ENCODE measurements at regions not wholly inside any gene's neighbourhood (a gene's known extent, or its start where the extent isn't known, plus 50 kb on each side); places are given as distances from the start of the nearest gene placed in this dataset.

DNA sequence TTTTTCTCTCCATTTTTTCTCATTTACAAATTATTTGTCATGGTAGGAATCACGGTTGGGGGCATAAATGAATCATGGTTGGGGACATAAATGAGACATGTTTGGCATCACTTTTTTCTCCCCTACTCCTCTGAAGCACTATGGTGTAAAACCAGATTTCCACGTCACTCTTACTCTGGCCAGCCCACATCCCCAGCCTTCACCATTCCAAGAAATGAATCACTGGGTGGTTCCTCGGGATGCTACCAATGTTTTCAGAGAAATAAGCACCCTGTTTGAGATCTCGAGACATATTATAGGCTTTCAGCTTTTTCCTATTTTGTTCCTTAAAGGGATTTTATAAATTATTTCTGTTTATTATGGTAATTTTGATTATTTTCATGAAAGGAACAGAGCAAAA is 155.0 kb upstream of the SLC8A1 start:
- no peak for DNase-seq (ENCODE audit: low read depth)
- TF ChIP-seq, protein P1, sequence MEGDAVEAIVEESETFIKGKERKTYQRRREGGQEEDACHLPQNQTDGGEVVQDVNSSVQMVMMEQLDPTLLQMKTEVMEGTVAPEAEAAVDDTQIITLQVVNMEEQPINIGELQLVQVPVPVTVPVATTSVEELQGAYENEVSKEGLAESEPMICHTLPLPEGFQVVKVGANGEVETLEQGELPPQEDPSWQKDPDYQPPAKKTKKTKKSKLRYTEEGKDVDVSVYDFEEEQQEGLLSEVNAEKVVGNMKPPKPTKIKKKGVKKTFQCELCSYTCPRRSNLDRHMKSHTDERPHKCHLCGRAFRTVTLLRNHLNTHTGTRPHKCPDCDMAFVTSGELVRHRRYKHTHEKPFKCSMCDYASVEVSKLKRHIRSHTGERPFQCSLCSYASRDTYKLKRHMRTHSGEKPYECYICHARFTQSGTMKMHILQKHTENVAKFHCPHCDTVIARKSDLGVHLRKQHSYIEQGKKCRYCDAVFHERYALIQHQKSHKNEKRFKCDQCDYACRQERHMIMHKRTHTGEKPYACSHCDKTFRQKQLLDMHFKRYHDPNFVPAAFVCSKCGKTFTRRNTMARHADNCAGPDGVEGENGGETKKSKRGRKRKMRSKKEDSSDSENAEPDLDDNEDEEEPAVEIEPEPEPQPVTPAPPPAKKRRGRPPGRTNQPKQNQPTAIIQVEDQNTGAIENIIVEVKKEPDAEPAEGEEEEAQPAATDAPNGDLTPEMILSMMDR (conservative IDR thresholded peaks at IDR 0.05; ENCODE audit: low read depth, low read length), result no peak
- no peak overlapping the region for H3K4me3 ChIP-seq (ENCODE audit: low read depth, low read length)

GRCh38 chr2:40611196-40611595 is 159.3 kb upstream of the SLC8A1 start:
- DNase-seq (ENCODE audit: low read depth), result no peak
- H3K4me3 ChIP-seq (ENCODE audit: low read depth, low read length), result no peak overlapping the region
- TF ChIP-seq, protein P1 (conservative IDR thresholded peaks at IDR 0.05; ENCODE audit: low read depth, low read length), result no peak

- no peak overlapping the region for H3K4me3 ChIP-seq (ENCODE audit: low read depth, low read length)
- TF ChIP-seq, protein P1 (conservative IDR thresholded peaks at IDR 0.05; ENCODE audit: low read depth, low read length), result no peak
- DNase-seq (ENCODE audit: low read depth), result peak; percentile 79
Observed at GRCh38 chr2:40625849-40626248, 174.0 kb upstream of the SLC8A1 start.

DNA sequence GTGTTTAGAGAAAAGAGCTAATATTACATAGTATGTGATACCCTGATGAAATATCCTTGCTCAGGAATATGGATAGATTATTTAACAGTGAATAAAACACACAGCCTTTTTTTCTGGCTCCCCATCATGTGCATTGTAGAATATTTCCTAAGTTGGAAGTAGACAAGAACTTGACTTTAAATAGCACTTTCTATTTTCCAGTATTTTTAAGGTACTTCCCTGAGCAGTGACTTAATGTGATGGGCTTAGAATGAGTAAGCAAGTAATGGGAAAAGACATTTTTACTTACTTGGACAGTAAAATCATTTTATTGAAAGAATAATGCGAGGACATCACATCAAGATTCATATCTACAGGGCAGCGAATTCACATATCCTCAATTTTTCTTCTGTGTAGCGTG is 176.7 kb upstream of the SLC8A1 start:
- TF ChIP-seq, protein P1 (conservative IDR thresholded peaks at IDR 0.05; ENCODE audit: low read depth, low read length), result no peak
- no peak for DNase-seq (ENCODE audit: low read depth)
- H3K4me3 ChIP-seq (ENCODE audit: low read depth, low read length), result no peak overlapping the region

DNA sequence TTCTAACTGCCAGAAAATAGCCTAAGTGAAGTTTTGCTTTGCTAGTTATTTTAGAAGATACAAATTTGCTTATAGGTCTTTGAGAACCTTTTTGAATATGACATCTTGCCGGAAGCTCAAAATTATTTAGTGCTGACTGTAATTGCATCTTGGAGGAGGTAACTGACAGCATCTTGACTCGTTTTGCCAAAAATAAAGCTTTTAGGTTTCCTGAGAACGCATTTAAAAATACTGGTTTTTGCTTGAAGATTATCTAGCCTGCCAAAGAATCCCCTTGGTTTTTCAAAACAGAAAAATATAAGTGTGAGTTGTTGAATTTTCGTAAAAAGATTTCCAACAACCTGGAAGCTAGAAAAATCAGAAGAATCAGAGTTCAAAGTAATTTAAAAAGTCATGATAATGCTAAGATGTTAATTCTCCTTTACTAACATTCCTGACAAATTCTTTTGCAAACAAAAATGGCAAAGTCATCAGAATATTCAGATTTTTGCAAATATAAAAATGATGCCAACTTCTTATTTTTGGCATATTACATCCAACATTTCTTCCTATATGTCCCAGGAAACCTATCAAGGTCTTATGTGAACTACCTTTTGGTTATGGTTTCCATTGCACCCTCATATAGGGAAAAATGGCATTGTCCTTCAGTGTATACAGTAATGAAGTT is 178.0 kb upstream of the SLC8A1 start:
- TF ChIP-seq, protein P1 (conservative IDR thresholded peaks at IDR 0.05; ENCODE audit: low read depth, low read length), result no peak
- no peak for DNase-seq (ENCODE audit: low read depth)
- no peak overlapping the region for H3K4me3 ChIP-seq (ENCODE audit: low read depth, low read length)

GRCh38 chr2:40639320-40639719 is 187.4 kb upstream of the SLC8A1 start:
- no peak for DNase-seq (ENCODE audit: low read depth)
- no peak overlapping the region for H3K4me3 ChIP-seq (ENCODE audit: low read depth, low read length)
- TF ChIP-seq, protein P1 (conservative IDR thresholded peaks at IDR 0.05; ENCODE audit: low read depth, low read length), result no peak

DNA sequence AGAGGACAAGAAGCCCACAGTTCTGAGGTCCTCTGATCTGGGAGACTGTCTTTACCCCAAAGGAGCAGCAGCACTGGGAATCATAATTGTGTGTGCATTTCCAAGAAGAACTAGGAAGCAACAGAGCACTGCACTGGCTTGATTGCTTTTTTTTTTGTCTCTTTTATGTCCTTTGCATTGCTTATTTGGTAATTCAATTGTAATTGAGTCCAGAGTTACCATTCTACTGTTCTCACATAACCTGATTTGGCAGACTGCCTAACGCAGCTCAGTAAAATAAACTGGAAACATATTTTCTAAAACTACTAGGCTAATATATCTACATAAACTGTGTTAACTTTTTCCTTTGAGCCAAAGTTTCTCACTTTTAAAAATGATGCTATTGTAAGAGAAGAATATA is 190.3 kb upstream of the SLC8A1 start:
- TF ChIP-seq, protein P1 (conservative IDR thresholded peaks at IDR 0.05; ENCODE audit: low read depth, low read length), result no peak
- no peak for DNase-seq (ENCODE audit: low read depth)
- H3K4me3 ChIP-seq (ENCODE audit: low read depth, low read length), result no peak overlapping the region

All from epithelial cell of proximal tubule (primary cell).